IMR-90 (cell line): ENCODE measurements at regions not wholly inside any gene's neighbourhood (a gene's known extent, or its start where the extent isn't known, plus 50 kb on each side); places are given as distances from the start of the nearest gene placed in this dataset.

ENCODE experiments used
- ATAC-seq: fragments of 200-7000 bp; cut with Tn5 transposase; 2 replicates; pipeline ENCODE4 v1.9.1; 2020; ENCODE audit warnings: low read depth, mild to moderate bottlenecking, moderate library complexity
- BruUV-seq: library from RNA; stranded (reverse); fragments of 400-500 nt; replicated peaks from 2 replicates; lab custom pipeline; 2021; lab: Mats Ljungman, UMichigan
- CTCF ChIA-PET: fragments of 300-600 bp; formaldehyde crosslinking; extraction: SDS; loops from one replicate; lab custom pipeline; 2021; ENCODE audit warnings: antibody characterized with exemption; lab: Yijun Ruan, JAX
- POLR2A ChIA-PET: fragments of 300-600 bp; sonication (Branson Sonifier 250); formaldehyde crosslinking; loops from one replicate; lab custom pipeline; 2022; ENCODE audit warnings: antibody characterized with exemption; ENCODE audit not compliant: unreplicated experiment; lab: Charles Lee
- DNase-seq: peaks from one replicate; pipeline ENCODE4 v3.0.0; 2013
- H2AFZ ChIP-seq: replicated peaks from 2 replicates; pipeline ENCODE3; 2013; ENCODE audit warnings: low read length, mild to moderate bottlenecking; ENCODE audit not compliant: poor library complexity
- H2AK5ac ChIP-seq: 2 replicates; pipeline ENCODE4 v1.6.1; 2013; ENCODE audit warnings: low read depth, low read length, inconsistent platforms
- H2AK9ac ChIP-seq: replicated peaks from 2 replicates; pipeline ENCODE3; 2013; ENCODE audit warnings: mild to moderate bottlenecking, low read depth, low read length, moderate library complexity; ENCODE audit not compliant: poor library complexity
- H2BK120ac ChIP-seq: 2 replicates; pipeline ENCODE4 v1.6.1; 2013; ENCODE audit warnings: low read depth, low read length, inconsistent platforms
- H2BK15ac ChIP-seq: 3 replicates; pipeline ENCODE4 v1.6.1; 2013; ENCODE audit warnings: low read depth, low read length, inconsistent platforms
- H2BK20ac ChIP-seq: 2 replicates; pipeline ENCODE4 v1.6.1; 2013; ENCODE audit warnings: low read depth, mild to moderate bottlenecking, inconsistent platforms, low read length, moderate library complexity
- H2BK5ac ChIP-seq: 2 replicates; pipeline ENCODE4 v1.6.1; 2013; ENCODE audit warnings: mild to moderate bottlenecking, low read depth, low read length, inconsistent platforms; ENCODE audit not compliant: poor library complexity, severe bottlenecking
- H3K14ac ChIP-seq: replicated peaks from 2 replicates; pipeline ENCODE4 v1.6.1; 2013; ENCODE audit warnings: low read depth, low read length, inconsistent platforms
- H3K18ac ChIP-seq: 2 replicates; pipeline ENCODE4 v1.6.1; 2013; ENCODE audit warnings: low read depth, low read length, control low read depth
- H3K23ac ChIP-seq: 2 replicates; pipeline ENCODE4 v1.6.1; 2013; ENCODE audit warnings: low read depth, low read length, inconsistent platforms
- H3K27ac ChIP-seq: 2 replicates; pipeline ENCODE4 v1.5.1; 2013; ENCODE audit warnings: mild to moderate bottlenecking, control low read depth, low read length; ENCODE audit not compliant: insufficient read depth
- H3K27me3 ChIP-seq: 2 replicates; pipeline ENCODE4 v1.6.1; 2013; ENCODE audit warnings: low read length; ENCODE audit not compliant: control insufficient read depth, insufficient read depth
- H3K36me3 ChIP-seq: 2 replicates; pipeline ENCODE4 v1.6.1; 2013; ENCODE audit warnings: low read length, mixed read lengths; ENCODE audit not compliant: control insufficient read depth, insufficient read depth
- H3K4ac ChIP-seq: 2 replicates; pipeline ENCODE4 v1.6.1; 2013; ENCODE audit warnings: low read depth, low read length, inconsistent platforms
- H3K4me1 ChIP-seq: 2 replicates; pipeline ENCODE4 v1.6.1; 2013; ENCODE audit warnings: low read length, mixed read lengths; ENCODE audit not compliant: control insufficient read depth, insufficient read depth
- H3K4me2 ChIP-seq: 2 replicates; pipeline ENCODE4 v1.6.1; 2013; ENCODE audit warnings: low read depth, mild to moderate bottlenecking, control low read depth, low read length, moderate library complexity
- H3K4me3 ChIP-seq: 2 replicates; pipeline ENCODE4 v1.5.1; 2013; ENCODE audit warnings: low read depth, mild to moderate bottlenecking, control low read depth, low read length, moderate library complexity; ENCODE audit not compliant: insufficient read depth
- H3K56ac ChIP-seq: 2 replicates; pipeline ENCODE4 v1.6.1; 2013; ENCODE audit warnings: low read length, inconsistent platforms; ENCODE audit not compliant: insufficient read depth; ENCODE audit errors: extremely low read depth
- H3K79me1 ChIP-seq, 2 experiments: 2 replicates each; pipeline ENCODE4 v1.6.1; 2013; ENCODE audit warnings: low read length in 2 of 2, inconsistent platforms in 1 of 2, low read depth in 1 of 2
- H3K9ac ChIP-seq: 2 replicates; pipeline ENCODE4 v1.6.1; 2013; ENCODE audit warnings: low read depth, low read length, control low read depth
- H3K9me1 ChIP-seq: 2 replicates; pipeline ENCODE4 v1.6.1; 2013; ENCODE audit warnings: low read length, inconsistent platforms; ENCODE audit not compliant: insufficient read depth
- H3K9me3 ChIP-seq: 2 replicates; pipeline ENCODE4 v1.6.1; 2013; ENCODE audit warnings: low read length; ENCODE audit not compliant: control insufficient read depth, insufficient read depth
- H4K20me1 ChIP-seq: 2 replicates; pipeline ENCODE4 v1.6.1; 2013; ENCODE audit warnings: low read length, inconsistent platforms; ENCODE audit not compliant: insufficient read depth
- H4K5ac ChIP-seq: 2 replicates; pipeline ENCODE4 v1.6.1; 2013; ENCODE audit warnings: mild to moderate bottlenecking, low read depth, low read length, control low read depth
- H4K8ac ChIP-seq, 2 experiments: 2 replicates each; pipeline ENCODE4 v1.6.1; 2013; ENCODE audit warnings: low read depth in 2 of 2, low read length in 2 of 2, control low read depth in 1 of 2, inconsistent platforms in 1 of 2
- H4K91ac ChIP-seq: 2 replicates; pipeline ENCODE4 v1.6.1; 2013; ENCODE audit warnings: low read depth, low read length, inconsistent platforms; ENCODE audit not compliant: insufficient read depth
- WGBS, 2 experiments: methylation state at CpG; one replicate each; pipeline versions ENCODE4 v1.1.5 to v1.1.7; 2013; ENCODE audit warnings: missing lambda C conversion rate in 2 of 2; ENCODE audit not compliant: insufficient read length in 1 of 2; ENCODE audit errors: extremely low coverage in 2 of 2; 5-methylcytosine and 5-hydroxymethylcytosine counted together
- dilution Hi-C: fragments of 300-500 bp; cut with HindIII; formaldehyde crosslinking; loops from one replicate; pipeline ENCODE4 v1.14.3; 2018; ENCODE audit warnings: low sequenced_read_pairs; ENCODE audit not compliant: unreplicated experiment
- in situ Hi-C: fragments of 300-500 bp; cut with MboI; formaldehyde crosslinking; loops from 3 replicates; pipeline ENCODE4 v1.14.3; 2019; ENCODE audit warnings: low sequenced_read_pairs, inconsistent platforms, mixed read lengths
- intact Hi-C: fragments of 100-400 bp; cut with micrococcal nuclease; formaldehyde crosslinking; loops from 2 replicates; pipeline ENCODE4 v1.10.0; 2022
- TF ChIP-seq, protein P1 (sequence below): fragments of 150-350 bp; IDR thresholded peaks from 2 replicates; pipeline ENCODE4 v1.6.1; 2017; ENCODE audit warnings: mild to moderate bottlenecking, antibody characterized with exemption, low read length, low read depth

GRCh38 chr1:38760562-38760961 is 99.0 kb downstream of the RRAGC start:
- H2BK120ac ChIP-seq, result no peak overlapping the region
- H2AK5ac ChIP-seq, result no peak overlapping the region
- intact Hi-C loops, result no loop called here
- no peaks in the 10 kb centered on the region for H3K27me3 ChIP-seq
- no peak overlapping the region for H2AK9ac ChIP-seq
- no peak for DNase-seq
- no peaks in the 10 kb centered on the region for H3K79me1 ChIP-seq
- dilution Hi-C loops, result no loop called here
- no peak overlapping the region for H2AFZ ChIP-seq
- no peak overlapping the region for H3K9ac ChIP-seq
- 20% methylated on average over 2 of the region's 2 CpGs; no CpG with 5 or more reads in 1 of the 2 experiments for WGBS, 2 experiments
- no peaks in the 10 kb centered on the region for H3K9me1 ChIP-seq
- no peak overlapping the region for H4K5ac ChIP-seq
- H3K4me3 ChIP-seq, result no peak overlapping the region
- no peaks in the 10 kb centered on the region for H3K9me3 ChIP-seq
- ATAC-seq, result no peak
- no peaks in the 10 kb centered on the region for H4K20me1 ChIP-seq
- TF ChIP-seq, protein P1, sequence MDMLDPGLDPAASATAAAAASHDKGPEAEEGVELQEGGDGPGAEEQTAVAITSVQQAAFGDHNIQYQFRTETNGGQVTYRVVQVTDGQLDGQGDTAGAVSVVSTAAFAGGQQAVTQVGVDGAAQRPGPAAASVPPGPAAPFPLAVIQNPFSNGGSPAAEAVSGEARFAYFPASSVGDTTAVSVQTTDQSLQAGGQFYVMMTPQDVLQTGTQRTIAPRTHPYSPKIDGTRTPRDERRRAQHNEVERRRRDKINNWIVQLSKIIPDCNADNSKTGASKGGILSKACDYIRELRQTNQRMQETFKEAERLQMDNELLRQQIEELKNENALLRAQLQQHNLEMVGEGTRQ, result no peak
- H3K14ac ChIP-seq, result no peak overlapping the region
- H3K4ac ChIP-seq, result no peak overlapping the region
- H3K36me3 ChIP-seq, result no peaks in the 10 kb centered on the region
- no peak overlapping the region for H2BK5ac ChIP-seq
- no peak overlapping the region for H2BK15ac ChIP-seq
- ChIA-PET CTCF (no interaction called here), POLR2A (no interaction called here)
- no peaks in the 10 kb centered on the region for H3K4me1 ChIP-seq
- no TSS peak for BruUV-seq
- H2BK20ac ChIP-seq, result no peak overlapping the region
- H3K56ac ChIP-seq, result no peak overlapping the region
- H4K91ac ChIP-seq, result no peak overlapping the region
- H3K23ac ChIP-seq, result no peak overlapping the region
- no peak overlapping the region for H4K8ac ChIP-seq
- H3K27ac ChIP-seq, result no peak overlapping the region
- H3K18ac ChIP-seq, result no peak overlapping the region
- in situ Hi-C loops, result no loop called here
- no peak overlapping the region for H3K4me2 ChIP-seq
